Neural progenitor cell (in vitro differentiated cells): ENCODE measurements at regions not wholly inside any gene's neighbourhood (a gene's known extent, or its start where the extent isn't known, plus 50 kb on each side); places are given as distances from the start of the nearest gene placed in this dataset.

Source experiments
- CTCF ChIP-seq: fragments of 200-600 bp; sonication (generic); IDR thresholded peaks from 2 replicates; pipeline ENCODE4 v1.5.1; 2017; ENCODE audit warnings: antibody characterized with exemption, mild to moderate bottlenecking
- EZH2 ChIP-seq: fragments of 200-600 bp; sonication (generic); IDR thresholded peaks from 2 replicates; pipeline ENCODE4 v1.6.1; 2017; ENCODE audit warnings: antibody characterized with exemption, mild to moderate bottlenecking, moderate library complexity
- EZH2phosphoT487 ChIP-seq: fragments of 200-600 bp; sonication (generic); IDR thresholded peaks from 2 replicates; pipeline ENCODE4 v1.6.1; 2017; ENCODE audit warnings: antibody characterized with exemption

- TF ChIP-seq CTCF (no peak), EZH2 (no peak), EZH2phosphoT487 (no peak)
Measured at GRCh38 chr4:115287426-115287825, 174.0 kb upstream of the NDST4 start.
